ENCODE measurements at regions not wholly inside any gene's neighbourhood (a gene's known extent, or its start where the extent isn't known, plus 50 kb on each side); places are given as distances from the start of the nearest gene placed in this dataset.

DNA sequence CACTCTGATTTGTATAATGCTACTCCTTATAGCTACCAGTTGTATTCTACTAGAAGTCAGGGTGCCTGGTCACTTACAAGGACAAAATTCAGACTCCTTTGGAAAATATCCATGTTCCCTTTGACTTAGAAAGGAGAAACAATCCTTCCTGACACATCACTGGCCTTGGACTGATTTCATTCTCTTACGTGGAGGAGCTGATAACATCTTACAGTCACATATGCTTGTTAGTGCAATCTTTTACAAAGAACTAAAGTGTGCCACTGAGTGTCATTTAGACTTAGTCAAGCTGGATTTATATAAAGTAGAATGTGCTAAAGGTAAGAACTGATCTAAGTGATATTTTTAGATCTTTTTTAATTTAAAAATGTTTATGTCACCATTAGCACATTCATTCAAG, 131.0 kb upstream of the TMTC2 start:
- TF ChIP-seq FOXK2 (IDR thresholded peaks at IDR 0.05) = no peak
- no peak for TF ChIP-seq SP1 (IDR thresholded peaks at IDR 0.05)
- no peak for TF ChIP-seq NFRKB (IDR thresholded peaks at IDR 0.05)
- TF ChIP-seq FOXA1 (IDR thresholded peaks at IDR 0.05) = no peak
- no peak for TF ChIP-seq FOXM1 (IDR thresholded peaks at IDR 0.05; ENCODE audit: borderline replicate concordance)
- TF ChIP-seq L3MBTL2 (conservative IDR thresholded peaks at IDR 0.05) = no peak
- TF ChIP-seq BHLHE40 (IDR thresholded peaks at IDR 0.05; ENCODE audit: borderline replicate concordance) = no peak
- no peak for TF ChIP-seq TARDBP (IDR thresholded peaks at IDR 0.05)
- TF ChIP-seq SUZ12 (IDR thresholded peaks at IDR 0.05) = no peak
- TF ChIP-seq CTBP1 (IDR thresholded peaks at IDR 0.05; ENCODE audit: borderline replicate concordance) = no peak
